Endothelial cell of umbilical vein (primary cell): ENCODE measurements at regions not wholly inside any gene's neighbourhood (a gene's known extent, or its start where the extent isn't known, plus 50 kb on each side); places are given as distances from the start of the nearest gene placed in this dataset.

Experiments
- BruUV-seq: library from RNA; stranded (reverse); fragments of 400-500 nt; replicated peaks from 2 replicates; lab custom pipeline; 2021; lab: Mats Ljungman, UMichigan
- CTCF ChIA-PET: fragments of 300-600, 350-600 bp; sonication (Branson Sonifier 250); formaldehyde crosslinking; loops from one replicate; lab custom pipeline; 2021; ENCODE audit warnings: antibody characterized with exemption, inconsistent platforms; lab: Charles Lee
- POLR2A ChIA-PET: fragments of 300-600, 350-600 bp; sonication (Branson Sonifier 250); formaldehyde crosslinking; loops from one replicate; lab custom pipeline; 2021; ENCODE audit warnings: antibody characterized with exemption, inconsistent platforms; lab: Charles Lee
- DNase-seq: peaks from one replicate; pipeline ENCODE4 v3.0.0-alpha.2; 2011; ENCODE audit warnings: low read depth, low spot score
- FAIRE-seq: peaks from 2 replicates; lab custom pipeline; 2011; peaks lifted over from hg19 to GRCh38; lab: Jason Lieb, UNC
- H2AFZ ChIP-seq: 2 replicates; pipeline ENCODE4 v1.6.0; 2012; ENCODE audit warnings: low read depth, low read length, control low read depth, inconsistent platforms
- H3K27ac ChIP-seq: 2 replicates; pipeline ENCODE4 v1.5.1; 2011; ENCODE audit warnings: low read depth, mild to moderate bottlenecking, control low read depth, low read length, moderate library complexity; ENCODE audit not compliant: insufficient read depth
- H3K27me3 ChIP-seq, 2 experiments: 2 replicates each; pipeline versions ENCODE4 v1.6.0 to v1.6.1; 2011; ENCODE audit warnings: low read length in 2 of 2, mixed read lengths in 1 of 2; ENCODE audit not compliant: control insufficient read depth in 2 of 2, insufficient read depth in 2 of 2
- H3K36me3 ChIP-seq, 2 experiments: 2 replicates in 1 of 2; 3 replicates in 1 of 2; pipeline ENCODE4 v1.5.1; 2011; ENCODE audit warnings: low read length in 2 of 2, mild to moderate bottlenecking in 1 of 2, moderate library complexity in 1 of 2; ENCODE audit not compliant: control insufficient read depth in 2 of 2, insufficient read depth in 2 of 2; ENCODE audit errors: extremely low read depth in 1 of 2
- H3K4me1 ChIP-seq: 3 replicates; pipeline ENCODE4 v1.5.1; 2011; ENCODE audit warnings: mild to moderate bottlenecking, low read length; ENCODE audit not compliant: control insufficient read depth, insufficient read depth; ENCODE audit errors: extremely low read depth
- H3K4me2 ChIP-seq: 2 replicates; pipeline ENCODE4 v1.6.1; 2011; ENCODE audit warnings: low read length, control low read depth, mixed read lengths; ENCODE audit not compliant: insufficient read depth
- H3K4me3 ChIP-seq, 3 experiments: fragments of 200-600 bp in 1 of 3; sonication (generic), shearing (Covaris generic) in 1 of 3; replicated peaks in 1 of 3; 2 replicates each; pipeline ENCODE4 v1.5.1; 2011 to 2016; ENCODE audit warnings: control low read depth in 3 of 3, low read length in 3 of 3, mild to moderate bottlenecking in 2 of 3, inconsistent platforms in 1 of 3, low read depth in 1 of 3, moderate library complexity in 1 of 3; ENCODE audit not compliant: insufficient read depth in 1 of 3
- H3K79me2 ChIP-seq: 2 replicates; pipeline ENCODE4 v1.6.0; 2012; ENCODE audit warnings: low read length, inconsistent platforms; ENCODE audit not compliant: control insufficient read depth, insufficient read depth
- H3K9ac ChIP-seq: replicated peaks from 2 replicates; pipeline ENCODE3; 2011; ENCODE audit warnings: low read length, control low read depth; ENCODE audit not compliant: insufficient read depth; ENCODE audit errors: extremely low read depth
- H3K9me1 ChIP-seq: replicated peaks from 3 replicates; pipeline ENCODE4 v1.6.0; 2011; ENCODE audit warnings: mild to moderate bottlenecking, low read length; ENCODE audit not compliant: control insufficient read depth, insufficient read depth; ENCODE audit errors: extremely low read depth
- H3K9me3 ChIP-seq: replicated peaks from 2 replicates; pipeline ENCODE4 v1.5.1; 2012; ENCODE audit warnings: low read length, inconsistent platforms; ENCODE audit not compliant: control insufficient read depth, insufficient read depth
- H4K20me1 ChIP-seq: replicated peaks from 2 replicates; pipeline ENCODE3; 2011; ENCODE audit warnings: mild to moderate bottlenecking, low read length; ENCODE audit not compliant: control insufficient read depth, insufficient read depth; ENCODE audit errors: extremely low read depth
- EZH2 ChIP-seq: IDR thresholded peaks from 2 replicates; pipeline ENCODE4 v1.6.1; 2012; ENCODE audit warnings: borderline replicate concordance, low read depth, mild to moderate bottlenecking, moderate library complexity, low read length, inconsistent platforms; ENCODE audit not compliant: severe bottlenecking
- FOS ChIP-seq: IDR thresholded peaks from 2 replicates; pipeline ENCODE4 v1.6.1; 2011; ENCODE audit warnings: mild to moderate bottlenecking, low read length, moderate library complexity, borderline replicate concordance; ENCODE audit not compliant: insufficient read depth
- GATA2 ChIP-seq: IDR thresholded peaks from 2 replicates; pipeline ENCODE4 v1.7.0; 2011; ENCODE audit warnings: low read depth, mild to moderate bottlenecking, moderate library complexity, mixed read lengths, low read length; ENCODE audit not compliant: insufficient read length, insufficient read depth
- JUN ChIP-seq: IDR thresholded peaks from 2 replicates; pipeline ENCODE4 v1.6.1; 2011; ENCODE audit warnings: borderline replicate concordance, low read depth; ENCODE audit not compliant: insufficient read length, insufficient read depth
- MAX ChIP-seq: IDR thresholded peaks from 2 replicates; pipeline ENCODE4 v1.6.1; 2011; ENCODE audit not compliant: insufficient read depth, insufficient read length
- MYC ChIP-seq: IDR thresholded peaks from one replicate; pipeline ENCODE4 v1.6.1; 2011; ENCODE audit warnings: mild to moderate bottlenecking, low read depth, low read length
- POLR2A ChIP-seq: IDR thresholded peaks from 2 replicates; pipeline ENCODE4 v1.6.1; 2012; ENCODE audit warnings: low read depth, mild to moderate bottlenecking, control low read depth, low read length
- POLR2AphosphoS5 ChIP-seq: IDR thresholded peaks from 2 replicates; pipeline ENCODE4 v1.6.1; 2012; ENCODE audit warnings: low read depth, mild to moderate bottlenecking, control low read depth, low read length, moderate library complexity; ENCODE audit not compliant: insufficient read depth
- dilution Hi-C: fragments of 300-500 bp; cut with MboI; formaldehyde crosslinking; loops from one replicate; pipeline ENCODE4 v1.15.0; 2019; ENCODE audit warnings: low sequenced_read_pairs; ENCODE audit not compliant: extremely low pct_ligation_motif_present
- intact Hi-C: fragments of 100-400 bp; cut with micrococcal nuclease; formaldehyde crosslinking; loops from one replicate; pipeline ENCODE4 v1.10.0; 2022
- TF ChIP-seq, protein P1 (sequence below), 2 donors: IDR thresholded peaks; 1 replicate in 1 of 2; 2 replicates in 1 of 2; pipeline ENCODE4 v1.5.1; 2011; ENCODE audit warnings: low read length in 2 of 2, mild to moderate bottlenecking in 2 of 2, moderate library complexity in 2 of 2, control low read depth in 1 of 2, inconsistent platforms in 1 of 2, low read depth in 1 of 2; ENCODE audit not compliant: insufficient read depth in 1 of 2; ENCODE audit errors: extremely low read depth in 1 of 2

DNA sequence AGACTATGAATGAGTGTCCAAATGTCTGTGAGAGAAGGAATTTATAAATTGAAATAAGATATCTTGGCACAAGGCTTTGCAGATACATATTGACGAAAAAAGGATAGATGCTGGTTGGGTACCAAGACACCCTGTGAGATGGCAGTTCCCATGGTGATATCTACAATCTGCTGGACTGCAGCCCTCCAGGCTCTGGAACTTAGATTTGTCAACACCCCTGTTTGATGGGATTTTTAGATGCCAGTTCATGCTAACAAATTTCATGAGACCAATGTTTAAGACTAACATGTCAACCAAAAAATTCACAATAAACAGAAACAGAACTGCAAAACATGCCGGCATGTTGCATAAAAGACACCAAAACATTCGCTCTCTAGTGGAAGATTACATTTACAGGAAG, 400.3 kb upstream of the CNTNAP5 start:
- Histone ChIP-seq H3K9me3 (no peaks in the 10 kb centered on the region), H3K4me3 (no peak overlapping the region), H3K27me3 (no peaks in the 10 kb centered on the region), H3K4me2 (no peak overlapping the region), H3K27ac (no peak overlapping the region), H3K36me3 (no peaks in the 10 kb centered on the region), H3K79me2 (no peaks in the 10 kb centered on the region), H3K4me1 (no peaks in the 10 kb centered on the region), H2AFZ (no peak overlapping the region), H4K20me1 (no peaks in the 10 kb centered on the region), H3K9me1 (no peaks in the 10 kb centered on the region), H3K9ac (no peak overlapping the region)
- no peak for FAIRE-seq
- intact Hi-C loops (no loop called here), dilution Hi-C loops (no loop called here)
- TF ChIP-seq POLR2AphosphoS5 (no peak), GATA2 (no peak), EZH2 (no peak), JUN (no peak), FOS (no peak)
- TF ChIP-seq, protein P1, sequence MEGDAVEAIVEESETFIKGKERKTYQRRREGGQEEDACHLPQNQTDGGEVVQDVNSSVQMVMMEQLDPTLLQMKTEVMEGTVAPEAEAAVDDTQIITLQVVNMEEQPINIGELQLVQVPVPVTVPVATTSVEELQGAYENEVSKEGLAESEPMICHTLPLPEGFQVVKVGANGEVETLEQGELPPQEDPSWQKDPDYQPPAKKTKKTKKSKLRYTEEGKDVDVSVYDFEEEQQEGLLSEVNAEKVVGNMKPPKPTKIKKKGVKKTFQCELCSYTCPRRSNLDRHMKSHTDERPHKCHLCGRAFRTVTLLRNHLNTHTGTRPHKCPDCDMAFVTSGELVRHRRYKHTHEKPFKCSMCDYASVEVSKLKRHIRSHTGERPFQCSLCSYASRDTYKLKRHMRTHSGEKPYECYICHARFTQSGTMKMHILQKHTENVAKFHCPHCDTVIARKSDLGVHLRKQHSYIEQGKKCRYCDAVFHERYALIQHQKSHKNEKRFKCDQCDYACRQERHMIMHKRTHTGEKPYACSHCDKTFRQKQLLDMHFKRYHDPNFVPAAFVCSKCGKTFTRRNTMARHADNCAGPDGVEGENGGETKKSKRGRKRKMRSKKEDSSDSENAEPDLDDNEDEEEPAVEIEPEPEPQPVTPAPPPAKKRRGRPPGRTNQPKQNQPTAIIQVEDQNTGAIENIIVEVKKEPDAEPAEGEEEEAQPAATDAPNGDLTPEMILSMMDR (IDR thresholded peaks at IDR 0.05; ENCODE audit: extremely low read depth in 1 of 2, insufficient read depth in 1 of 2, low read depth in 1 of 2, low read length in 2 of 2): no peak
- no peak for DNase-seq
- ChIA-PET CTCF (no interaction called here), POLR2A (no interaction called here)
- BruUV-seq: no TSS peak

- dilution Hi-C loops (no loop called here), intact Hi-C loops (no loop called here)
- FAIRE-seq (no peak), DNase-seq (no peak)
- H3K27ac ChIP-seq: no peak overlapping the region
- H3K36me3 ChIP-seq: no peaks in the 10 kb centered on the region
- H3K4me1 ChIP-seq: no peaks in the 10 kb centered on the region
- H4K20me1 ChIP-seq: no peaks in the 10 kb centered on the region
- no peaks in the 10 kb centered on the region for H3K9me1 ChIP-seq
- H3K4me2 ChIP-seq: no peak overlapping the region
- no peak overlapping the region for H2AFZ ChIP-seq
- no TSS peak for BruUV-seq
- H3K79me2 ChIP-seq: no peaks in the 10 kb centered on the region
- peaks cover 3% of the 10 kb centered on the region for H3K9me3 ChIP-seq
- ChIA-PET POLR2A (no interaction called here), CTCF (no interaction called here)
- TF ChIP-seq POLR2AphosphoS5 (no peak), POLR2A (no peak), MYC (no peak), JUN (no peak), GATA2 (no peak), MAX (no peak), EZH2 (no peak), FOS (no peak)
- TF ChIP-seq, protein P1 (IDR thresholded peaks at IDR 0.05; ENCODE audit: extremely low read depth in 1 of 2, insufficient read depth in 1 of 2, low read depth in 1 of 2, low read length in 2 of 2): no peak
- H3K27me3 ChIP-seq: no peaks in the 10 kb centered on the region
- H3K4me3 ChIP-seq: no peak overlapping the region
- H3K9ac ChIP-seq: no peak overlapping the region
Observed at GRCh38 chr2:123636232-123636631, 388.9 kb upstream of the CNTNAP5 start.
